ENCODE measurements at regions not wholly inside any gene's neighbourhood (a gene's known extent, or its start where the extent isn't known, plus 50 kb on each side); places are given as distances from the start of the nearest gene placed in this dataset.

DNA sequence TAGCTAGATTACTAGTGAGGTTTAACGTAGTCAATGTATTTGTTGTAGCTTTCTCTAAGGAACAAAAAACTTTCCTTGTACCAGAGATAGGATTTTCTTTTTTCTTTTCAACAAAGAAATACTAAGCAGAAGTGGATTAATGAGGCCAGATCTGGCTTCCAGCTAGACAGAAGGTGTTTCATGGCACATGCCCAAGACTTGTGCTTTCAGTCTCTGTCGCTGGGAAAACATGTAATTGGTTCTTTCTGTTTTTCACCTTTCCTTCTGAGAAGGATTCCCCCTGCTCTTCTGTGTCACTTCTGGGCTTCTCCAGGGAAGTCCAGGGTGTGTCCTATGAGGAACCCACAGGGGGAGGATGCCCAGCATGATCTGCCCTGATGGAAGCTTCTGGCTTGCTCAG is 492.2 kb downstream of the CCSER2 start:
- Histone ChIP-seq H4K20me1 (ENCODE audit: insufficient read depth, low read length) (no peaks in the 10 kb centered on the region), H2AFZ (ENCODE audit: insufficient read depth, low read depth, low read length, poor library complexity, severe bottlenecking) (no peak overlapping the region), H3K4me2 (replicated peaks; ENCODE audit: extremely low read depth, low read length, poor library complexity, severe bottlenecking) (no peak overlapping the region), H3K79me2 (ENCODE audit: insufficient read depth, low read length) (no peaks in the 10 kb centered on the region), H3K9me3 (replicated peaks in 1 of 2; ENCODE audit: control insufficient read depth in 1 of 2, insufficient read depth in 1 of 2, low read length in 2 of 2) (no peaks in the 10 kb centered on the region), H3K9ac (ENCODE audit: insufficient read depth, low read length, poor library complexity, severe bottlenecking) (no peak overlapping the region), H3K4me3 (replicated peaks in 1 of 3; ENCODE audit: low read depth in 2 of 3, low read length in 3 of 3) (no peak overlapping the region), H3K36me3 (replicated peaks in 1 of 2; ENCODE audit: control insufficient read depth in 1 of 2, insufficient read depth in 2 of 2, low read length in 2 of 2) (no peaks in the 10 kb centered on the region), H3K27ac (ENCODE audit: low read depth in 1 of 2, low read length in 2 of 2) (no peak overlapping the region), H3K4me1 (ENCODE audit: control insufficient read depth in 1 of 2, insufficient read depth in 2 of 2, low read length in 2 of 2) (no peaks in the 10 kb centered on the region), H3K27me3 (ENCODE audit: control insufficient read depth in 2 of 2, insufficient read depth in 2 of 2, low read length in 2 of 2) (no peaks in the 10 kb centered on the region)
- Mint-ChIP-seq H3K9me3 (peaks cover 0 to 4% (median 0%) of the 10 kb centered on the region in 7 donors), H3K4me1 (no peaks in the 10 kb centered on the region), H3K27ac (no peak overlapping the region), H3K36me3 (no peaks in the 10 kb centered on the region), H3K27me3 (ENCODE audit: low read depth in 3 of 3) (peaks cover 0 to 3% (median 0%) of the 10 kb centered on the region in 3 donors), H3K4me3 (no peak overlapping the region)
- 100% methylated on average over 1 of the region's 2 CpGs for WGBS (ENCODE audit: insufficient coverage)
- no peak for TF ChIP-seq CTCF (IDR thresholded peaks at IDR 0.05)
- no peak for DNase-seq
- intact Hi-C loops (cut with micrococcal nuclease): no loop called here

DNA sequence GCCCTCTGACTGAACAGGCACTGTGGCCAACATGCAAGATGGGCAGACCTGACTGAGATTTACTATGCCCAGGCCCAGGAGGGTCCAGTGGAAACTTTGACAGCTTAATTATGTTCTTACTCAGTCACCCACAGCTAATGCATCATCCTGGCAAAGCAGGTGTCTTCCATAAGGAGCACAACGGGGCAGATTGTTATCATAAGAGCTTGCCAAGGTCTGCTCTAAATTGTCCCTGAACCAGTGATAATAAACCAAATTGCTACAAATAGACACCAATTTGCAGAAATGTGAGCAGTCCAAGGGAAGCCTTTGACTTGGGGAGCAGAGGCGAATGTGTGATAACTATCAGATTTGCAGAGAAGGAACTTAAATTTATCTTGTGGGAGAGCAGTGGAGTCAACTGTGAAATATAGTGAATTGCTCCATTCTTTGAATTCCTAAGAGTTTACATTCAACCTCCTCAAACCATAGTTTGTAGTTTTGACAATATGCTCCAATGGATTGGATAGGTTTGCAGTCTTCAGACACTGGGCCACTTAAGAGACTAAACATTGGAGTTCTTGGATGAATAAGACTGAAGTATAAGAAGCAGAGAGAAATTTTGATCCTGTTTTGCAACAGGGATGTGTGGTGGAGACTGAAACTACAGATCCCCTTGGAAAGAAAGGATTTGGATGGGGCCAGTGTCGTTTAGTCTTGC is 494.7 kb downstream of the CCSER2 start:
- Histone ChIP-seq H3K9me3 (replicated peaks in 1 of 2; ENCODE audit: control insufficient read depth in 1 of 2, insufficient read depth in 1 of 2, low read length in 2 of 2) (no peaks in the 10 kb centered on the region), H3K4me2 (replicated peaks; ENCODE audit: extremely low read depth, low read length, poor library complexity, severe bottlenecking) (no peak overlapping the region), H2AFZ (ENCODE audit: insufficient read depth, low read depth, low read length, poor library complexity, severe bottlenecking) (no peak overlapping the region), H3K27ac (ENCODE audit: low read depth in 1 of 2, low read length in 2 of 2) (no peak overlapping the region), H3K27me3 (ENCODE audit: control insufficient read depth in 2 of 2, insufficient read depth in 2 of 2, low read length in 2 of 2) (no peaks in the 10 kb centered on the region), H3K9ac (ENCODE audit: insufficient read depth, low read length, poor library complexity, severe bottlenecking) (no peak overlapping the region), H3K36me3 (replicated peaks in 1 of 2; ENCODE audit: control insufficient read depth in 1 of 2, insufficient read depth in 2 of 2, low read length in 2 of 2) (no peaks in the 10 kb centered on the region), H3K4me1 (ENCODE audit: control insufficient read depth in 1 of 2, insufficient read depth in 2 of 2, low read length in 2 of 2) (no peaks in the 10 kb centered on the region), H4K20me1 (ENCODE audit: insufficient read depth, low read length) (no peaks in the 10 kb centered on the region), H3K79me2 (ENCODE audit: insufficient read depth, low read length) (no peaks in the 10 kb centered on the region), H3K4me3 (replicated peaks in 1 of 3; ENCODE audit: low read depth in 2 of 3, low read length in 3 of 3) (no peak overlapping the region)
- Mint-ChIP-seq H3K36me3 (no peaks in the 10 kb centered on the region), H3K27me3 (ENCODE audit: low read depth in 3 of 3) (peaks cover 0 to 2% (median 0%) of the 10 kb centered on the region in 3 donors), H3K9me3 (peaks cover 0 to 4% (median 0%) of the 10 kb centered on the region in 7 donors), H3K27ac (no peak overlapping the region), H3K4me3 (no peak overlapping the region), H3K4me1 (no peaks in the 10 kb centered on the region)
- no peak for TF ChIP-seq CTCF (IDR thresholded peaks at IDR 0.05)
- intact Hi-C loops (cut with micrococcal nuclease): no loop called here
- no CpG with 5 or more reads among the region's 3 CpGs for WGBS (ENCODE audit: insufficient coverage)
- no peak for DNase-seq
